A549 (cell line): ENCODE measurements at regions not wholly inside any gene's neighbourhood (a gene's known extent, or its start where the extent isn't known, plus 50 kb on each side); places are given as distances from the start of the nearest gene placed in this dataset.

Source experiments
- ATAC-seq, 2 experiments: fragments of 200-7000 bp in 1 of 2; fragments of >200 bp in 1 of 2; cut with Nextera tagmentation in 1 of 2; cut with Tn5 transposase in 1 of 2; 3 replicates each; pipeline versions ENCODE4 v1.8.0 to v1.9.1; 2018 to 2020; ENCODE audit warnings: mild to moderate bottlenecking in 1 of 2, moderate library complexity in 1 of 2
- CTCF ChIA-PET: fragments of 300-600 bp; sonication (Branson Sonifier 250); formaldehyde crosslinking; extraction: SDS; loops from one replicate; lab custom pipeline; 2021; ENCODE audit warnings: antibody characterized with exemption, inconsistent platforms; lab: Yijun Ruan, JAX
- POLR2A ChIA-PET: fragments of 350-600 bp; formaldehyde crosslinking; extraction: SDS; loops from one replicate; lab custom pipeline; 2021; ENCODE audit warnings: antibody characterized with exemption, inconsistent platforms; lab: Yijun Ruan, JAX
- DNase-seq, 2 experiments: peaks; one replicate each; pipeline versions ENCODE4 v3.0.0 to v3.0.0-alpha.2; 2011 to 2016; ENCODE audit warnings: low read depth in 1 of 2, low spot score in 1 of 2
- FAIRE-seq: peaks from 2 replicates; lab custom pipeline; 2011; peaks lifted over from hg19 to GRCh38; lab: Jason Lieb, UNC
- H3K27ac ChIP-seq, 2 experiments: fragments of >200 bp; sonication (Bioruptor Twin); formaldehyde crosslinking; 3 replicates each; pipeline ENCODE4 v1.5.1; 2016 to 2017
- H3K4me1 ChIP-seq: fragments of >200 bp; sonication (Bioruptor Twin); formaldehyde crosslinking; 3 replicates; pipeline ENCODE4 v1.6.1; 2016
- H3K4me2 ChIP-seq: fragments of >200 bp; sonication (Bioruptor Twin); formaldehyde crosslinking; 3 replicates; pipeline ENCODE4 v1.6.1; 2016
- H3K4me3 ChIP-seq: fragments of >200 bp; sonication (Bioruptor Twin); formaldehyde crosslinking; 3 replicates; pipeline ENCODE4 v1.5.1; 2016
- H3K9me3 ChIP-seq: fragments of >200 bp; sonication (Bioruptor Twin); formaldehyde crosslinking; 3 replicates; pipeline ENCODE4 v1.6.1; 2016
- CBX2 ChIP-seq: fragments of 200-600 bp; sonication (generic); IDR thresholded peaks from 2 replicates; pipeline ENCODE4 v1.6.1; 2016; ENCODE audit warnings: low read depth, mild to moderate bottlenecking, borderline replicate concordance
- CBX8 ChIP-seq: fragments of 200-600 bp; sonication (generic); IDR thresholded peaks from 2 replicates; pipeline ENCODE4 v1.6.1; 2016
- CEBPB ChIP-seq, 2 experiments: fragments of >200 bp in 1 of 2; sonication (Bioruptor Twin) in 1 of 2; formaldehyde crosslinking in 1 of 2; IDR thresholded peaks; 2 replicates each; pipeline ENCODE4 v1.6.1; 2012 to 2016
- CHD2 ChIP-seq: fragments of 150-350 bp; IDR thresholded peaks from 2 replicates; pipeline ENCODE4 v1.6.1; 2014; ENCODE audit warnings: low read length; ENCODE audit not compliant: partially characterized antibody
- CHD4 ChIP-seq: fragments of 200-600 bp; sonication (generic); IDR thresholded peaks from 2 replicates; pipeline ENCODE4 v1.6.1; 2016; ENCODE audit warnings: antibody characterized with exemption, mild to moderate bottlenecking, borderline replicate concordance
- EHMT2 ChIP-seq: fragments of 200-600 bp; sonication (generic); IDR thresholded peaks from 2 replicates; pipeline ENCODE4 v1.6.1; 2016; ENCODE audit warnings: antibody characterized with exemption, low read depth, mild to moderate bottlenecking, moderate library complexity
- EP300 ChIP-seq, 2 experiments: fragments of >200 bp; sonication (Bioruptor Twin); formaldehyde crosslinking; IDR thresholded peaks; 2 replicates in 1 of 2; 3 replicates in 1 of 2; pipeline ENCODE4 v1.6.1; 2016 to 2017
- FOXS1 ChIP-seq: fragments of 250-450 bp; sonication (Bioruptor Pico); IDR thresholded peaks from 2 replicates; pipeline ENCODE4 v1.5.0; 2020; ENCODE audit warnings: mild to moderate bottlenecking, moderate library complexity
- HDAC2 ChIP-seq: fragments of 200-600 bp; sonication (generic); IDR thresholded peaks from 2 replicates; pipeline ENCODE4 v1.6.1; 2016
- HEYL ChIP-seq: fragments of 250-450 bp; sonication (Bioruptor Pico); IDR thresholded peaks from 2 replicates; pipeline ENCODE4 v1.8.0; 2021; ENCODE audit warnings: mild to moderate bottlenecking, moderate library complexity
- HOXA7 ChIP-seq: fragments of 250-450 bp; sonication (Bioruptor Pico); IDR thresholded peaks from 2 replicates; pipeline ENCODE4 v1.5.0; 2020; ENCODE audit warnings: mild to moderate bottlenecking, moderate library complexity
- HOXB5 ChIP-seq: fragments of 250-450 bp; sonication (Bioruptor Pico); IDR thresholded peaks from 2 replicates; pipeline ENCODE4 v1.5.0; 2020; ENCODE audit warnings: mild to moderate bottlenecking, moderate library complexity
- JUN ChIP-seq, 2 experiments: fragments of >200 bp; sonication (Bioruptor Twin); formaldehyde crosslinking; IDR thresholded peaks; 2 replicates in 1 of 2; 3 replicates in 1 of 2; pipeline ENCODE4 v1.6.1; 2016 to 2017
- JUNB ChIP-seq: fragments of >200 bp; sonication (Bioruptor Twin); formaldehyde crosslinking; IDR thresholded peaks from 2 replicates; pipeline ENCODE4 v1.6.1; 2016
- MAFK ChIP-seq: fragments of 450-650 bp; IDR thresholded peaks from 2 replicates; pipeline ENCODE4 v1.6.1; 2014; ENCODE audit not compliant: partially characterized antibody
- MAZ ChIP-seq: fragments of 150-350 bp; IDR thresholded peaks from 2 replicates; pipeline ENCODE4 v1.6.1; 2014; ENCODE audit warnings: antibody characterized with exemption, low read depth, low read length, borderline replicate concordance
- MYC ChIP-seq: IDR thresholded peaks from 2 replicates; pipeline ENCODE4 v1.6.1; 2012; ENCODE audit warnings: mild to moderate bottlenecking, inconsistent platforms, low read length, improper control_type of control experiment, borderline replicate concordance
- NFE2L2 ChIP-seq: fragments of 150-350 bp; conservative IDR thresholded peaks from 2 replicates; pipeline ENCODE4 v1.6.1; 2014; ENCODE audit warnings: low read length
- NPAS2 ChIP-seq: fragments of 250-450 bp; sonication (Bioruptor Pico); IDR thresholded peaks from 2 replicates; pipeline ENCODE4 v1.8.0; 2022; ENCODE audit warnings: mild to moderate bottlenecking, moderate library complexity, borderline replicate concordance
- POLR2AphosphoS2 ChIP-seq: conservative IDR thresholded peaks from 2 replicates; pipeline ENCODE4 v1.6.1; 2012; ENCODE audit warnings: low read length, improper control_type of control experiment, inconsistent platforms
- RCOR1 ChIP-seq: fragments of 150-350 bp; IDR thresholded peaks from 2 replicates; pipeline ENCODE4 v1.6.1; 2014; ENCODE audit warnings: antibody characterized with exemption, low read length, low read depth
- RNF2 ChIP-seq: fragments of 200-600 bp; sonication (generic); IDR thresholded peaks from 2 replicates; pipeline ENCODE4 v1.6.1; 2016; ENCODE audit warnings: low read depth, mild to moderate bottlenecking, antibody characterized with exemption, moderate library complexity, borderline replicate concordance
- SMC3 ChIP-seq: fragments of >200 bp; sonication (Bioruptor Twin); formaldehyde crosslinking; IDR thresholded peaks from 3 replicates; pipeline ENCODE4 v1.6.1; 2018; ENCODE audit warnings: inconsistent platforms
- SREBF2 ChIP-seq: fragments of 450-650 bp; IDR thresholded peaks from 2 replicates; pipeline ENCODE4 v1.6.1; 2014; ENCODE audit warnings: mild to moderate bottlenecking, moderate library complexity
- TFCP2L1 ChIP-seq: fragments of 250-450 bp; sonication (Bioruptor Pico); IDR thresholded peaks from 2 replicates; pipeline ENCODE4 v1.5.0; 2021; ENCODE audit warnings: mild to moderate bottlenecking
- TP53 ChIP-seq: fragments of 250-450 bp; sonication (Bioruptor Pico); IDR thresholded peaks from 2 replicates; pipeline ENCODE4 v1.5.0; 2021; ENCODE audit warnings: mild to moderate bottlenecking, moderate library complexity
- ZC3H11A ChIP-seq: fragments of 450-650 bp; IDR thresholded peaks from 2 replicates; pipeline ENCODE4 v1.6.1; 2014; ENCODE audit warnings: antibody characterized with exemption, mild to moderate bottlenecking
- WGBS: methylation state at CpG from one replicate; pipeline ENCODE4 v1.1.6; 2017; ENCODE audit errors: missing lambda C conversion rate; 5-methylcytosine and 5-hydroxymethylcytosine counted together
- TF ChIP-seq, protein P1 (sequence below): fragments of 200-600 bp; sonication (generic); IDR thresholded peaks from 2 replicates; pipeline ENCODE4 v1.6.1; 2016; ENCODE audit warnings: antibody characterized with exemption, mild to moderate bottlenecking, moderate library complexity
- TF ChIP-seq, protein P2 (sequence below): fragments of 250-450 bp; sonication (Bioruptor Pico); IDR thresholded peaks from 2 replicates; pipeline ENCODE4 v1.5.0; 2020; ENCODE audit warnings: low read depth, mild to moderate bottlenecking, moderate library complexity
- TF ChIP-seq, protein P3 (sequence below): fragments of 450-650 bp; IDR thresholded peaks from 2 replicates; pipeline ENCODE4 v1.6.1; 2014; ENCODE audit warnings: antibody characterized with exemption
- TF ChIP-seq, protein P4 (sequence below): fragments of 250-450 bp; sonication (Bioruptor Pico); IDR thresholded peaks from 2 replicates; pipeline ENCODE4 v1.5.0; 2021; ENCODE audit warnings: mild to moderate bottlenecking, moderate library complexity, borderline replicate concordance

DNA sequence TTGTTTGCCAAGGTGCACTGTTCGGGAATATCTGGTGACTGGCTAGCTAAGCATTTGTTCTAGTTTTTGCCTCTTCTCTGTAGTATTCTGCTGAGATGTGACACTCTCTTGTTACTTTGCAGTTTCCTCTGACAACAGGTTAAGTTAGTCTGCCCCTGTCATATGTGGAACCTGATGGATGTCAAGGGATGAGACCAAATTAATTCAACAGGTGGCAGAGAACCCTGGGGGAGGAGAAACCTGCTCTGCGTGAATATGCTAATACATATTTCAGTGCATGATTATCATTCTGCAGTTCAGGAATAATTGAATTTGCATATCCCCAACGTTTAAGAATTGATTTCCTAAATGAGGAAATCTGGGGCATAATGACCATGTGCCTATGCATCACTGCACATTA is 777.3 kb downstream of the PDCD6IP start:
- no peak for ATAC-seq
- no peak overlapping the region for H3K27ac ChIP-seq
- H3K4me3 ChIP-seq = no peak overlapping the region
- FAIRE-seq = no peak
- WGBS = 10% methylated on average over 3 of the region's 3 CpGs
- CTCF ChIA-PET = interaction anchor here (1.3 kb wide), 1 partner anchor 108 kb away, joined by 3 read pairs; no protein-coding TSS in a partner anchor
- TF ChIP-seq RNF2 = no peak
- no peak for TF ChIP-seq MYC
- no peak for TF ChIP-seq JUN (IDR thresholded peaks at IDR 0.05)
- TF ChIP-seq HEYL = no peak
- TF ChIP-seq, protein P1, sequence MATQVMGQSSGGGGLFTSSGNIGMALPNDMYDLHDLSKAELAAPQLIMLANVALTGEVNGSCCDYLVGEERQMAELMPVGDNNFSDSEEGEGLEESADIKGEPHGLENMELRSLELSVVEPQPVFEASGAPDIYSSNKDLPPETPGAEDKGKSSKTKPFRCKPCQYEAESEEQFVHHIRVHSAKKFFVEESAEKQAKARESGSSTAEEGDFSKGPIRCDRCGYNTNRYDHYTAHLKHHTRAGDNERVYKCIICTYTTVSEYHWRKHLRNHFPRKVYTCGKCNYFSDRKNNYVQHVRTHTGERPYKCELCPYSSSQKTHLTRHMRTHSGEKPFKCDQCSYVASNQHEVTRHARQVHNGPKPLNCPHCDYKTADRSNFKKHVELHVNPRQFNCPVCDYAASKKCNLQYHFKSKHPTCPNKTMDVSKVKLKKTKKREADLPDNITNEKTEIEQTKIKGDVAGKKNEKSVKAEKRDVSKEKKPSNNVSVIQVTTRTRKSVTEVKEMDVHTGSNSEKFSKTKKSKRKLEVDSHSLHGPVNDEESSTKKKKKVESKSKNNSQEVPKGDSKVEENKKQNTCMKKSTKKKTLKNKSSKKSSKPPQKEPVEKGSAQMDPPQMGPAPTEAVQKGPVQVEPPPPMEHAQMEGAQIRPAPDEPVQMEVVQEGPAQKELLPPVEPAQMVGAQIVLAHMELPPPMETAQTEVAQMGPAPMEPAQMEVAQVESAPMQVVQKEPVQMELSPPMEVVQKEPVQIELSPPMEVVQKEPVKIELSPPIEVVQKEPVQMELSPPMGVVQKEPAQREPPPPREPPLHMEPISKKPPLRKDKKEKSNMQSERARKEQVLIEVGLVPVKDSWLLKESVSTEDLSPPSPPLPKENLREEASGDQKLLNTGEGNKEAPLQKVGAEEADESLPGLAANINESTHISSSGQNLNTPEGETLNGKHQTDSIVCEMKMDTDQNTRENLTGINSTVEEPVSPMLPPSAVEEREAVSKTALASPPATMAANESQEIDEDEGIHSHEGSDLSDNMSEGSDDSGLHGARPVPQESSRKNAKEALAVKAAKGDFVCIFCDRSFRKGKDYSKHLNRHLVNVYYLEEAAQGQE = no peak
- no peak for TF ChIP-seq ZC3H11A
- no peak for TF ChIP-seq EHMT2
- no peak for TF ChIP-seq HOXB5 (CRISPR knock-in tag)
- TF ChIP-seq HDAC2 = no peak
- no peak for TF ChIP-seq JUNB
- TF ChIP-seq SREBF2 = no peak
- TF ChIP-seq NPAS2 (CRISPR knock-in tag) = no peak
- no peak for TF ChIP-seq EP300 (IDR thresholded peaks at IDR 0.05)
- no peak for TF ChIP-seq CBX2
- H3K9me3 ChIP-seq = no peaks in the 10 kb centered on the region
- H3K4me1 ChIP-seq = no peaks in the 10 kb centered on the region
- POLR2A ChIA-PET = no interaction called here
- no peak for DNase-seq
- H3K4me2 ChIP-seq = no peak overlapping the region

DNA sequence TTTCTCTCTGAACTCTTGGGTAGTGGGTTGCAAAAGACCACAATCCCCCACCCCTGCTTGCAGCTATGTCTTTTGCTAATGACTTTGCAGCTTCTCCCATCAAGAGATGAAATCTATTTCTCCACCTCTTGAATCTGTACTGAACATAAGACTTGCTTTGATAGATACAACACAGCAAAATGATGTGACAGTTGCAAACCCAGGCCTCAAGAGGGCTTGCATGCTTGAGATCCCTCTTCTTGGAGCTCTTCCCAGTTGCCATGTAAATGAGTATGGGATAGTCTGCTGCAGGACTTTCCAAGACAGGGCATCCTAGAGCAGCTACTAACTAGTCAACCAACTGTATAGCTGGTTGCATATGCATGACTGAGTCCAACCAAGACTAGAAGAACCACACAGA is 783.6 kb downstream of the PDCD6IP start:
- DNase-seq (peak in 1 of 2 experiments; percentile 10), ATAC-seq (no peak), FAIRE-seq (no peak)
- no peak overlapping the region for H3K4me2 ChIP-seq
- H3K9me3 ChIP-seq = no peaks in the 10 kb centered on the region
- H3K4me1 ChIP-seq = no peaks in the 10 kb centered on the region
- CTCF ChIA-PET = no interaction called here
- no peak overlapping the region for H3K4me3 ChIP-seq
- H3K27ac ChIP-seq = no peak overlapping the region
- POLR2A ChIA-PET = no interaction called here
- TF ChIP-seq CHD4 (no peak), SMC3 (no peak), RCOR1 (no peak), JUNB (no peak), JUN (IDR thresholded peaks at IDR 0.05) (no peak), EHMT2 (no peak), POLR2AphosphoS2 (no peak), MAFK (no peak), MAZ (no peak), CBX8 (no peak), HOXA7 (CRISPR knock-in tag) (no peak), NFE2L2 (no peak), TFCP2L1 (CRISPR knock-in tag) (no peak), TP53 (CRISPR knock-in tag) (no peak), CEBPB (IDR thresholded peaks at IDR 0.05) (no peak), CHD2 (no peak), FOXS1 (CRISPR knock-in tag) (no peak)
- TF ChIP-seq, protein P2, sequence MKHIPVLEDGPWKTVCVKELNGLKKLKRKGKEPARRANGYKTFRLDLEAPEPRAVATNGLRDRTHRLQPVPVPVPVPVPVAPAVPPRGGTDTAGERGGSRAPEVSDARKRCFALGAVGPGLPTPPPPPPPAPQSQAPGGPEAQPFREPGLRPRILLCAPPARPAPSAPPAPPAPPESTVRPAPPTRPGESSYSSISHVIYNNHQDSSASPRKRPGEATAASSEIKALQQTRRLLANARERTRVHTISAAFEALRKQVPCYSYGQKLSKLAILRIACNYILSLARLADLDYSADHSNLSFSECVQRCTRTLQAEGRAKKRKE (CRISPR knock-in tag) = no peak
- TF ChIP-seq, protein P3, sequence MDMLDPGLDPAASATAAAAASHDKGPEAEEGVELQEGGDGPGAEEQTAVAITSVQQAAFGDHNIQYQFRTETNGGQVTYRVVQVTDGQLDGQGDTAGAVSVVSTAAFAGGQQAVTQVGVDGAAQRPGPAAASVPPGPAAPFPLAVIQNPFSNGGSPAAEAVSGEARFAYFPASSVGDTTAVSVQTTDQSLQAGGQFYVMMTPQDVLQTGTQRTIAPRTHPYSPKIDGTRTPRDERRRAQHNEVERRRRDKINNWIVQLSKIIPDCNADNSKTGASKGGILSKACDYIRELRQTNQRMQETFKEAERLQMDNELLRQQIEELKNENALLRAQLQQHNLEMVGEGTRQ = no peak
- TF ChIP-seq, protein P4, sequence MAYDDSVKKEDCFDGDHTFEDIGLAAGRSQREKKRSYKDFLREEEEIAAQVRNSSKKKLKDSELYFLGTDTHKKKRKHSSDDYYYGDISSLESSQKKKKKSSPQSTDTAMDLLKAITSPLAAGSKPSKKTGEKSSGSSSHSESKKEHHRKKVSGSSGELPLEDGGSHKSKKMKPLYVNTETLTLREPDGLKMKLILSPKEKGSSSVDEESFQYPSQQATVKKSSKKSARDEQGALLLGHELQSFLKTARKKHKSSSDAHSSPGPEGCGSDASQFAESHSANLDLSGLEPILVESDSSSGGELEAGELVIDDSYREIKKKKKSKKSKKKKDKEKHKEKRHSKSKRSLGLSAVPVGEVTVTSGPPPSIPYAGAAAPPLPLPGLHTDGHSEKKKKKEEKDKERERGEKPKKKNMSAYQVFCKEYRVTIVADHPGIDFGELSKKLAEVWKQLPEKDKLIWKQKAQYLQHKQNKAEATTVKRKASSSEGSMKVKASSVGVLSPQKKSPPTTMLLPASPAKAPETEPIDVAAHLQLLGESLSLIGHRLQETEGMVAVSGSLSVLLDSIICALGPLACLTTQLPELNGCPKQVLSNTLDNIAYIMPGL (CRISPR knock-in tag) = no peak
- TF ChIP-seq, all 56 proteins: peak for 0
